ENCODE measurements at regions not wholly inside any gene's neighbourhood (a gene's known extent, or its start where the extent isn't known, plus 50 kb on each side); places are given as distances from the start of the nearest gene placed in this dataset.

- TF ChIP-seq REST (IDR thresholded peaks at IDR 0.05; ENCODE audit: unreplicated experiment) = no peak
These were observed 1085.7 kb downstream of the TAF11L14 start (continued) for GRCh38 chr5:18720002-18720401.

GRCh38 chr5:18732556-18733479, 1098.6 kb downstream of the TAF11L14 start:
- Histone ChIP-seq H3K4me3 (no peak overlapping the region), H3K27me3 (ENCODE audit: insufficient read depth) (no peaks in the 10 kb centered on the region), H3K4me2 (no peak overlapping the region), H2AFZ (peak overlapping the region; percentile 53), H3K4me1 (ENCODE audit: insufficient read depth) (peaks cover 32% of the 10 kb centered on the region), H3F3A (replicated peaks; ENCODE audit: low read depth) (no peaks in the 10 kb centered on the region), H3K36me3 (ENCODE audit: insufficient read depth) (no peaks in the 10 kb centered on the region), H4K20me1 (replicated peaks; ENCODE audit: insufficient read depth) (no peaks in the 10 kb centered on the region), H3K27ac (ENCODE audit: low read depth) (no peak overlapping the region), H3K79me2 (replicated peaks; ENCODE audit: insufficient read depth) (no peaks in the 10 kb centered on the region), H3K9me2 (ENCODE audit: insufficient read depth) (peaks cover 4% of the 10 kb centered on the region; the same call in 1 of the 2 replicates)
- ATAC-seq (no peak), DNase-seq (ENCODE audit: low spot score) (no peak)
- peaks cover 32% of the 10 kb centered on the region for H3K4me1 Mint-ChIP-seq
- TF ChIP-seq ZNF462 (CRISPR knock-in tag; IDR thresholded peaks at IDR 0.05) = no peak
- TF ChIP-seq POLR2AphosphoS5 (IDR thresholded peaks at IDR 0.05; ENCODE audit: low read depth) = no peak
- no peak overlapping the region for H3K4me3 Mint-ChIP-seq
- H3K9me3 Mint-ChIP-seq = peaks cover 13% of the 10 kb centered on the region
- H3K36me3 Mint-ChIP-seq (ENCODE audit: low read depth) = peaks cover 30% of the 10 kb centered on the region
- H3K27me3 Mint-ChIP-seq (ENCODE audit: insufficient read depth, low read depth, poor library complexity) = peaks cover 6% of the 10 kb centered on the region
- peak overlapping the region; percentile 40; the same call in 1 of the 2 replicates for H3K27ac Mint-ChIP-seq
